Pancreas (tissue), 10 donors: ENCODE measurements at regions not wholly inside any gene's neighbourhood (a gene's known extent, or its start where the extent isn't known, plus 50 kb on each side); places are given as distances from the start of the nearest gene placed in this dataset.
"Not testable (repeated sequence)": the region's sequence is repeated elsewhere in the genome, so short reads cannot be mapped to it uniquely, and the experiment has no call there.

Experiments used
- ATAC-seq, 4 donors: fragments of 200-7000 bp; cut with Tn5 transposase; one replicate each; pipeline versions ENCODE4 v1.8.0 to v1.9.1; 2020; ENCODE audit warnings: mild to moderate bottlenecking in 4 of 4, moderate library complexity in 4 of 4
- DNase-seq, 6 donors: peaks; one replicate each; pipeline ENCODE4 v3.0.0-alpha.2; 2020
- FAIRE-seq: peaks from 2 replicates; lab custom pipeline; 2012; peaks lifted over from hg19 to GRCh38; lab: Jason Lieb, UNC
- H3K27ac ChIP-seq, 4 donors: fragments of 200-600 bp; sonication (generic); 1 replicate in 3 of 4; 2 replicates in 1 of 4; pipeline versions ENCODE4 v1.5.0 to v1.8.0; 2020
- H3K27me3 ChIP-seq, 4 donors: fragments of 200-600 bp; one replicate each; pipeline ENCODE4 v1.8.0; 2021
- H3K36me3 ChIP-seq, 3 donors: fragments of 200-600 bp; sonication (generic) in 1 of 3; one replicate each; pipeline versions ENCODE4 v1.5.0 to v1.8.0; 2020 to 2021
- H3K4me1 ChIP-seq, 3 donors: fragments of 200-600 bp; one replicate each; pipeline ENCODE4 v1.8.0; 2021
- H3K4me3 ChIP-seq, 4 donors: fragments of 200-600 bp; sonication (generic) in 2 of 4; one replicate each; pipeline versions ENCODE4 v1.5.0 to v1.8.0; 2020 to 2021
- H3K9me3 ChIP-seq, 4 donors: fragments of 200-600 bp; one replicate each; pipeline ENCODE4 v1.8.0; 2021
- WGBS, 2 donors: extraction: QIAGEN DNeasy Blood & Tissue Kit; methylation state at CpG; one replicate each; pipeline ENCODE4 v1.1.7; 2013; 5-methylcytosine and 5-hydroxymethylcytosine counted together
- intact Hi-C, 3 donors: fragments of 100-400 bp; cut with DNase I; formaldehyde crosslinking; loops; one replicate each; pipeline versions ENCODE4 v1.11.1 to v1.14.2; 2022
- TF ChIP-seq, protein P1 (sequence below), 4 donors: fragments of 200-600 bp; sonication (generic) in 3 of 4; IDR thresholded peaks; one replicate each; pipeline versions ENCODE4 v1.5.0 to v1.8.0; 2021; ENCODE audit warnings: antibody characterized with exemption in 4 of 4
- donor health status: healthy with polysubstance abuse.
- donor health status: DM: no; HTN: no; CAD: no; lungs with moderate emphysema.
- donor health status: DM: no; HTN: no; CAD: no.
- donor health status: control.
- donor health status: control.
- donor health status: Bipolar disorder and iron deficiency.
- donor health status: DM: yes; HTN: yes; CAD: no.
- donor health status: DM: no; HTN: no; CAD: no.
- donor health status: DM: no; HTN: no; CAD: no.
- donor health status: DM: yes; HTN: yes; CAD: no.

DNA sequence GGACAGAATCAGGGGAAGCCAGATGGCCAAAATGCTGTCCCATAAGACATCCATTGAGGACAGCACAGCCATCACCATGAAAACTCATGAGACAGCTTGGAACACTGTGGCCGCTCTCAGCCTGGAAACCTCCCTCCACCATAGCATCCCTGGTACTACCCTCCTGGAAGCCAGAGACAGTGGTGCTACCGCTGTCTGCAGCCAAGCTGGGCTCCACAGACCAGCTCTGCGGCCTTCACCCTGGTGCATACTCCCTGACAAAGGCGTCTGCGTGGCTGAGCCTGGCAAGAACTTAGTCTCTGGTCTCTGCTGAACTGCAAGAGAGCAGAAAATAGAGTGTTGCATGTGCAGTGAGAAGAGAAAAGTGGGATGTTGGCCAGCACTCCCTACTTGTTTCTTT is 558.0 kb downstream of the C6orf118 start:
- no peak overlapping the region for H3K27ac ChIP-seq
- FAIRE-seq, result no peak
- whole genome bisulfite sequencing, 2 donors, result 54 to 67% methylated on average over 5 of the region's 5 CpGs

DNA sequence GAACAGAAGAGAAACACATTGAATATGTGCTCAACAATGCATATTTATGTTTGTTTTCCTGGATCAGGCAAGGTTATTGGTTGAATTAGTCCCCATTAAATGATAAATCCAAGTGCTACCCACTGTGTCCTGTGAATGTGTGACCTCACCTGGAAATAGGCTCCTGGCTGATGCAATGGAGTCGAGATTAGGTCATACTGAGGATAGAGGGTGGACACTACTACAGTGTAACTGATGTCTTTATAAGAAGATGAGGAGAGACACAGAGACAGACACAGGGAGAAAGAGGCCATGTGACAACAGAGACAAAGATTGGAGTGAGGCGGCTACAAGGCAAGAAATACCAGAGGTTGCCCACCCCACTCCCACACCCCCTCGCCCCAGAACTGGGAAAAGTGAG is 559.3 kb downstream of the C6orf118 start:
- no peak for FAIRE-seq
- TF ChIP-seq, protein P1, sequence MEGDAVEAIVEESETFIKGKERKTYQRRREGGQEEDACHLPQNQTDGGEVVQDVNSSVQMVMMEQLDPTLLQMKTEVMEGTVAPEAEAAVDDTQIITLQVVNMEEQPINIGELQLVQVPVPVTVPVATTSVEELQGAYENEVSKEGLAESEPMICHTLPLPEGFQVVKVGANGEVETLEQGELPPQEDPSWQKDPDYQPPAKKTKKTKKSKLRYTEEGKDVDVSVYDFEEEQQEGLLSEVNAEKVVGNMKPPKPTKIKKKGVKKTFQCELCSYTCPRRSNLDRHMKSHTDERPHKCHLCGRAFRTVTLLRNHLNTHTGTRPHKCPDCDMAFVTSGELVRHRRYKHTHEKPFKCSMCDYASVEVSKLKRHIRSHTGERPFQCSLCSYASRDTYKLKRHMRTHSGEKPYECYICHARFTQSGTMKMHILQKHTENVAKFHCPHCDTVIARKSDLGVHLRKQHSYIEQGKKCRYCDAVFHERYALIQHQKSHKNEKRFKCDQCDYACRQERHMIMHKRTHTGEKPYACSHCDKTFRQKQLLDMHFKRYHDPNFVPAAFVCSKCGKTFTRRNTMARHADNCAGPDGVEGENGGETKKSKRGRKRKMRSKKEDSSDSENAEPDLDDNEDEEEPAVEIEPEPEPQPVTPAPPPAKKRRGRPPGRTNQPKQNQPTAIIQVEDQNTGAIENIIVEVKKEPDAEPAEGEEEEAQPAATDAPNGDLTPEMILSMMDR (IDR thresholded peaks at IDR 0.05), result no peak
- no peak overlapping the region for H3K4me3 ChIP-seq
- ATAC-seq, result no peak
- DNase-seq, result no peak
- WGBS, 2 donors, result 42 to 45% methylated on average over 3 of the region's 3 CpGs
- H3K27ac ChIP-seq, result no peak overlapping the region
- H3K9me3 ChIP-seq, result no peaks in the 10 kb centered on the region
- no peaks in the 10 kb centered on the region for H3K36me3 ChIP-seq
- no peaks in the 10 kb centered on the region for H3K27me3 ChIP-seq
- intact Hi-C loops, result no loop called here
- no peaks in the 10 kb centered on the region for H3K4me1 ChIP-seq

More for the DNA sequence above, 558.0 kb downstream of the C6orf118 start:
- no peak for DNase-seq
- intact Hi-C loops, result no loop called here
- Histone ChIP-seq H3K4me1 (no peaks in the 10 kb centered on the region), H3K4me3 (no peak overlapping the region), H3K27me3 (no peaks in the 10 kb centered on the region), H3K36me3 (no peaks in the 10 kb centered on the region), H3K9me3 (no peaks in the 10 kb centered on the region)
- ATAC-seq, result no peak
- TF ChIP-seq, protein P1 (IDR thresholded peaks at IDR 0.05), result no peak

DNA sequence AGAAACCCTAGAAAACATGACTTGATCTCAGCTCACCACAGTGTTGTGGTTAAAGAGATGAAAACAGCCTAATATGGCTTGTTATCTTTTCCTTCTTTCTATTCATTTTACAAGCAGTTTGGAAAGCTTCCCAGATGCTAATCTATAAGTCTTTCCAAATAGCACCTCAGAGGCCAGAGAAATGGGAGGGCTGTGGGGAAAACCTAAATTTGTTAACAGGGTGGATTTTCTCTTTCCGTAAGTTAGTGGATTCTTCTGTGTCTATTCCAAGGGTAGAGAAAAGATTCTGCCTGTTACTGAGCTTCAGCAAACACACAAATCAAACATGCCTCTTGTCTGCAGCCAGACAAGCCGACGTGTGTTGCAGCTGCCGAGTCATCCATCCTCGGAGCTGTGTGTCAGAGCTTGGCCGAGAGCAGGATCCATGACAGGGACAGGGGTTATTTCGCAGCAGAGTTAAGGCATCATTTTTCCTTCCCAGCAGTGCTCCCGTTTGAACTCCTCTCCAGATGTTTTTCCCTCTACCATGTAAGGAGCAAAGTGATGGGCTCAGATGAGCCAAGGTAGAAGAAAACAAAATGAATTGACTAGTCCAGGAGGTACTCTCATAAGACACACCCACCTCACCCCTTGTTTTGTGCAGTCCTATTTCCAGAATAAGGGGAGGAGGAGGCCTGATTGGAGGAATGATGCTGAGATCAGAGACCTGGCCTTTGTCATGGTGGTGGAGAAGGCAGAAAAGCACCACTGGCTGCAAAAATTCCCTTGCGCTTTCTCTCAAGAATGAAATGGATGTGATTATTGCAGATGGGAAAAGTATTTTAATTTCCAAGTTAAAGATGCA is 560.0 kb downstream of the C6orf118 start:
- DNase-seq, result peak in 1 of 6 donors; percentile 19

DNA sequence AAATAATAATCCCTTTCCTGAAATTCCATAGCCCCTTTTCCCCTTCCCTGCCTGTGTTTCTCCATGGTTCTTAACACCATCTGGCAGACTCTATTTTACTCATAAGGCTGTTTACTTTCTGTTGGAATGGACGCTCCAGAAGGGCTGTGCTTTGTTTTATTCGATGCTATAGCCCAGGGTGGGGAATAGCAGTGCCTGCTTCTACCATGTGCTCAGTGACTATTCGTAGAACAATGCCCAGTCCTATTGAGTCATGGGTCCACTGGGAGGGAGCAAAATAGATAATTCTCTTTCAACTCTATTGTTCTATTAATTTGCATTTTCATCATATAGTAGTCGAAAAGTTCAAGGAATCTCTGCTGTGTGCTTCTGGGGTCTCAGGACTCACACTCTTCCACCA is 565.1 kb downstream of the C6orf118 start:
- 51 to 59% methylated on average over 4 of the region's 4 CpGs for WGBS, 2 donors
- H3K4me3 ChIP-seq, result no peak overlapping the region
- H3K4me1 ChIP-seq, result no peaks in the 10 kb centered on the region
- intact Hi-C loops, result no loop called here
- H3K36me3 ChIP-seq, result no peaks in the 10 kb centered on the region
- FAIRE-seq, result no peak
- H3K9me3 ChIP-seq, result no peaks in the 10 kb centered on the region
- no peaks in the 10 kb centered on the region for H3K27me3 ChIP-seq
- ATAC-seq, result no peak
- DNase-seq, result no peak
- H3K27ac ChIP-seq, result no peak overlapping the region
- TF ChIP-seq, protein P1 (IDR thresholded peaks at IDR 0.05), result no peak

More for the DNA sequence above, 560.0 kb downstream of the C6orf118 start:
- Histone ChIP-seq H3K36me3 (no peaks in the 10 kb centered on the region), H3K27me3 (no peaks in the 10 kb centered on the region), H3K4me1 (no peaks in the 10 kb centered on the region), H3K27ac (no peak overlapping the region), H3K9me3 (no peaks in the 10 kb centered on the region), H3K4me3 (no peak overlapping the region)
- ATAC-seq (peak in 2 of 4 donors; percentile 43 to 72), FAIRE-seq (no peak)
- TF ChIP-seq, protein P1 (IDR thresholded peaks at IDR 0.05), result no peak
- 18 to 20% methylated on average over 9 of the region's 9 CpGs for WGBS, 2 donors
- intact Hi-C loops, result no loop called here

DNA sequence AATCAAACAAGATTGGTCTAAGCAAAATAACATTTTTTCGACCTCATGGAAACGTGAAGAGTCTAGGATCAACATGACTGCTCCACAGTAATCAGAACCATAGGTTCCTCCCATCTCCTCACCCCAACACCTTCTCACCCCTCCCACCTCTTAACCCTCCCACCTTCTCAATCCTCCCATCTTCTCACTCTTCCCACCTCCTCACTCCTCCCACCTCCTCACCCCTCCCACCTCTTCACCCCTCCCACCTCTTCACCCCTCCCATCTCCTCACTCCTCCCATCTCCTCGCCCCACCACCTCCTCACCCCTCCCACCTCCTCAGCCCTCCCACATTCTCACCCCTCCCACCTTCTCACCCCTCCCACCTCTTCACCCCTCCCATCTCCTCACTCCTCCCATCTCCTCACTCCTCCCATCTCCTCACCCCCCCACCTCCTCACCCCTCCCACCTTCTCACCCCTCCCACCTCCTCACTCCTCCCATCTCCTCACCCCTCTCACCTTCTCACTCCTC is 567.4 kb downstream of the C6orf118 start:
- intact Hi-C loops, result no loop called here
- Histone ChIP-seq H3K27ac (no peak overlapping the region), H3K36me3 (no peaks in the 10 kb centered on the region), H3K4me1 (no peaks in the 10 kb centered on the region), H3K9me3 (no peaks in the 10 kb centered on the region), H3K4me3 (no peak overlapping the region), H3K27me3 (no peaks in the 10 kb centered on the region)
- DNase-seq, result no peak
- 51 to 68% methylated on average over 3 of the region's 3 CpGs for WGBS, 2 donors
- TF ChIP-seq, protein P1 (IDR thresholded peaks at IDR 0.05), result no peak
- no peak for ATAC-seq
- FAIRE-seq, result no peak

DNA sequence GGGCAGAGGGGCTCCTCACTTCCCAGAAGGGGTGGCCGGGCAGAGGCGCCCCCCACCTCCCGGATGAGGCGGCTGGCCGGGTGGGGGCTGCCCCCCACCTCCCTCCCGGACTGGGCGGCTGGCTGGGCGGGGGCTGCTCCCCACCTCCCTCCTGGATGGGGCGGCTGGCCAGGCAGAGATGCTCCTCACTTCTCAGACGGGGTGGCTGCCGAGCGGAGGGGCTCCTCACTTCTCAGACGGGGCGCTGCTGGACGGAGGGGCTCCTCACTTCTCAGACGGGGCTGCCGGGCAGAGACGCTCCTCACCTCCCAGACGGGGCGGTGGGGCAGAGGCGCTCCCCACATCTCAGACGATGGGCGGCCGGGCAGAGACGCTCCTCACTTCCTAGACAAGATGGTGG is 573.3 kb downstream of the C6orf118 start:
- 86 to 90% methylated on average over 22 to 25 of the region's 25 CpGs for WGBS, 2 donors
- H3K27ac ChIP-seq, intact Hi-C loops: not testable (repeated sequence)

More for the DNA sequence above, 573.3 kb downstream of the C6orf118 start:
- not testable (repeated sequence) for ATAC-seq, FAIRE-seq, H3K4me1 ChIP-seq, H3K27me3 ChIP-seq, H3K4me3 ChIP-seq, H3K9me3 ChIP-seq, H3K36me3 ChIP-seq
- DNase-seq, result peak in 1 of 6 donors; percentile 65
